HG03097 (cell line): ENCODE measurements at regions not wholly inside any gene's neighbourhood (a gene's known extent, or its start where the extent isn't known, plus 50 kb on each side); places are given as distances from the start of the nearest gene placed in this dataset.
"Not testable (repeated sequence)": the region's sequence is repeated elsewhere in the genome, so short reads cannot be mapped to it uniquely, and the experiment has no call there.

Source experiments
- ATAC-seq: cut with Tn5 transposase; IDR thresholded peaks from one replicate; pipeline ENCODE4 v1.9.1; 2021; ENCODE audit not compliant: unreplicated experiment, low FRiP score

GRCh38 chr21:19031953-19032352 is 628.4 kb upstream of the TMPRSS15 start:
- no peak for ATAC-seq

DNA sequence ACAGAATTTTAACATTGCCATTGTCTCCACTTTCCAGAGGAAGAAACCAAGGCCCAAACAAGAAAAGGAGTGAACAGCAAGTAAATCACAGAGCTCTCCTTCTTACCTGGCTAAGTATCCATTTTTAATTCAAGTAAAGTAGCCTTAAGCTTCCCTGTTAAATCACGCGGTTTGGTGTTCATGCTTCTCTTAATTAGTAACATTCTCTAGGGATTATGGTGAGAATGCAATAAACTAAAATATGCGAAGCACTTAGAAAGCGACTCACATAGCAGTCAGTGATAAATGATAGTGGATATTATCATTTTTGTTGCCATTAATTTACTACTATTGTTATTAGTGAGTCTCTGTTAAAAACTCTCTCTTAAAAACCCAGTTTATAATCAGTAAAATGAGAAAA is 630.5 kb upstream of the TMPRSS15 start:
- no peak for ATAC-seq

- ATAC-seq, result no peak
These were observed 631.0 kb upstream of the TMPRSS15 start for GRCh38 chr21:19034560-19034959.

DNA sequence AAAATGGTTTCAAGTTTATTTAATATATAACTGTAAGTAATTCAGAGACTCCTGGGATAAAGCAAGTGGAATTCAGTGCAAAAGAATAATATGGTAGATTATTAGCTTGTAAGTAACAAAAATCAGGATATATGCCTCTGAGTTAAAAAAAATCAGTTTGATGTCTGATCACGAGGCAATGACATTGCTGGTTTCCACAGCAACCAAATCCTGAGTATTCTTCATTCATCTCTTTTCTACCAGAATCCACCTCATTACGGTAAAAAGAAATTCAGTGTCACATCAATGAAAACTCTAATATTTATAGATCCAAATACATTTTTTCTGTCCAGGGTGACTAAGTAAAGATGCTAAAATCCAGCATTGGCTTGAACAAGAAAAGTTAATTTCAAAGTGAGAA is 642.3 kb upstream of the TMPRSS15 start:
- no peak for ATAC-seq

- ATAC-seq, result no peak
These were observed 644.6 kb upstream of the TMPRSS15 start for GRCh38 chr21:19048098-19048672.

DNA sequence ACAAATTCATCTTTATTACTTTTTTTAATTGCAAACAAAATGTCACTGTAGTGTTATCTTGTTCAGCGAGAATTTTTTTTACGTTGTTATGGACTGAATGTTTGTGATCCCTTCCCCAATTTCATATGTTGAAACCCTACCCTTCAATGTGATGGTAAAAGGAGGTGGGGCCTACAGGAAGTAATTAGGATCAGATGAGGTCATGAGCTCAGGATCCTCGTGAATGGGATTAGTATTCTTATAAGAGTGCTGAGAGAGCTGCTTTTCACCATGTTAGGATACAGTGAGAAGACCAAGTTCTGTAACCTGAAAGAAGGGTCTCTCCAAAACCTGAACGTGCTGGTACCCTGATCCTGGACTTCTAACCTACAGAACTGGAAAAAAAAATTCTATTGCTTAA is 646.0 kb upstream of the TMPRSS15 start:
- no peak for ATAC-seq

DNA sequence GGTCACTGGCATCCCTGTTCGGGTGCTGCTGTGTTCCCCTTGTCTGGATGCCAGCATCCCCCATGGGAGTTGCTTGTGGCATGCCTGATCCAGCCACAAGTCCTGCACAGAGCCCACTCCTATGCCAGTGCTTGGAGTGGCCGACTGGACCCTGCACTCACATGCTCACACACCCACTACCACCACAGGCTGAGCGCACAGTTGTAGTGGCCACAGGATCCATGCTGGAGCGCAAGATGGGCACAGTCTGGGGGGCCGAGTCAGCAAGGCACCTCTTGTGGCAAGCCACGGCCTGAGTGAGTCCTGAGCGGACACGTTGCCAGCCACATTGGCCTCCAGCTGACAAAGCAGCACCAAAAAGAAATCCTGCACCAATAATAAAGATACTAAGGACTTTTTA is 661.6 kb upstream of the TMPRSS15 start:
- no peak for ATAC-seq

DNA sequence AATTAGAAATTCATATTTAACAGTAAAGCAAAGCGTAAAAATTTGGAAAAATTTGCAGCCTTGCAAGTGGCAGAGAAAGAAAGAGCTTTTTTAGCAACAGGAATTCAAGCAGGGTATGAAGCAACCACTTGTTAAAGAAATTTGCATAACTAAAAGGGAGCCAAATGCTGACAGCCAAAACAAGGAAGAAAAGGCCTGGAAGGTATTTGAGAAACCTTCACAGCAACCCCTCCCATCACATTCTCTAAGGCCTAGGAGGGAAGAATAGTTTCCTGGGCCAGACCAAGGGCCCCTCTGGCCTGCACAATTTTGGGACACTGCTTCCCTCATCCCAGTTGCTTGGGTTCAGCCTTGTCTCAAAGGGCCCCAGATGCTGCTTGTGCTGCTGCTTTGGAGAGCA is 672.4 kb upstream of the TMPRSS15 start:
- ATAC-seq, result no peak

DNA sequence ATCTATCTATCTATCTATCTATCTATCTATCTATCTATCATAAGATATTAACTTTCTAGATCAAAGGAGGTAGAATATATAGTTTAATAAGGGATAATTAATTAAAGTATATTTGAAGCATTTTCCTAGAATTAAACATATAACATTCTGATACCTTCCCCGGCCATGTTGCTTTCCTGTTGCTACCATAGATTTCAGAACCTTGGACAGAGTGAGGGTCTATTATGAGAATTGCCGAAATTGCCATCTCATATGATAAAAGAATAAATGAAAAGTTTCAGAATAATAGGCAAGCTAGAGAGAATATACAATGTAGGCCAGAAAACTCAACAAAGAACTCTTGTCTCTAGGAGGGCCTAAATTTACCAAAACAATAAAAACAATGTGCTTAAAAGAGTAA is 706.1 kb upstream of the TMPRSS15 start:
- no peak for ATAC-seq

GRCh38 chr21:19119259-19119658 is 715.7 kb upstream of the TMPRSS15 start:
- ATAC-seq, result not testable (repeated sequence)

GRCh38 chr21:19120591-19120990 is 717.0 kb upstream of the TMPRSS15 start:
- ATAC-seq, result no peak

GRCh38 chr21:19122356-19122755 is 718.8 kb upstream of the TMPRSS15 start:
- ATAC-seq, result no peak

DNA sequence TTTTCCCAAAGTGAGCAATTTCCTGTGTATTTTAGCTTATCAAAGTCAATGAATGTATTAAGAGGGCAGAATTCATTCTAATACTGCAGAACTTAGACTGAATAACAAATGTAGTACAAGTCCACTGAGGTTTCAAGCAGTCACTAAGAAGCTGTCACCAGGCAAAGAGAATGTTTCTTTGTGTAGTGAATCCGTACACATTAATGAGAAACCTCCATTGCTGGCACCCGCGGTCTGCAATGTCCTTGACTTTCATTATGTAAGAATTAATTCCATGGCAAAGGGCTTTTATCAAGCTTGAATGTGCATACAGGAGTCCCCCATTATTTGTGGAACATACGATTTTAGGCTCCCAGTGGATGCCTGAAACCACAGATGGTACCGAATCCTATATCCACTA is 719.5 kb upstream of the TMPRSS15 start:
- ATAC-seq, result no peak

DNA sequence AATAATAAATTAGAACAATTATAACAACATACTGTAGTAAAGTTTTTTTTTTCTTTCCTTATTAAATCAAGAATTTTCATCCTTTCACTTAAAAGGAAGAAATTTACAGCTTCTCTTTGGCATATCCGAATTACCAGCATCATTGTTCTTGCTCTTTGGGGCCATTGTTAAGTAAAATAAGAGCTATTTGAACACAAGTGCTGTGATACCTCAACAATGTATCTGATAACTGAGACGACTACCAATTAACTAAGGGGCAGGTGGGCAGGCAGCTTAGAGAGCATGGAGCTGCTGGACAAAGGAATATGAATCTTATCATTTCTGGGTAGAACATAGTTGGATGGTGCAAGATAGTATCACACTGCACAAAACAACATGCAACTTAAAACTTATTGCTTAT is 719.9 kb upstream of the TMPRSS15 start:
- ATAC-seq, result no peak

GRCh38 chr21:19124691-19125090 is 721.1 kb upstream of the TMPRSS15 start:
- ATAC-seq, result no peak

GRCh38 chr21:19130379-19131028 is 726.9 kb upstream of the TMPRSS15 start:
- no peak for ATAC-seq

DNA sequence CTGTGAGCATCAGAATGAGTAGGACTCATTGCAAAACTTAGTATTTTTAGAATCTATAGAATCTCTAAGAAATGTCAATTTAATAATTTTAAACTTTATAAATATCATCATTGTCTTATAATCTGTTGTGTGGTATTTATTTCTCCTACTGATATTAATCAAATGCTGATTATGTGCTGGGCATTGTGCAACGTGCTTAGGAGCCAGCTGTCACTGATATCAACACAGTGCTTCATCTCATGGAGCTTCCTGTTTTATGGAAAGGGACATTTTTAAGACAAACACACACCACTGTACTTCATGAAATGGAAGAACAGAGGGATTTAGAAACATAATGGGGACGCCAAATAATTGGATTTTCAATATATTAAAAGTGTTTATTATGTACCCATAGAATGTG is 737.9 kb upstream of the TMPRSS15 start:
- ATAC-seq, result no peak

DNA sequence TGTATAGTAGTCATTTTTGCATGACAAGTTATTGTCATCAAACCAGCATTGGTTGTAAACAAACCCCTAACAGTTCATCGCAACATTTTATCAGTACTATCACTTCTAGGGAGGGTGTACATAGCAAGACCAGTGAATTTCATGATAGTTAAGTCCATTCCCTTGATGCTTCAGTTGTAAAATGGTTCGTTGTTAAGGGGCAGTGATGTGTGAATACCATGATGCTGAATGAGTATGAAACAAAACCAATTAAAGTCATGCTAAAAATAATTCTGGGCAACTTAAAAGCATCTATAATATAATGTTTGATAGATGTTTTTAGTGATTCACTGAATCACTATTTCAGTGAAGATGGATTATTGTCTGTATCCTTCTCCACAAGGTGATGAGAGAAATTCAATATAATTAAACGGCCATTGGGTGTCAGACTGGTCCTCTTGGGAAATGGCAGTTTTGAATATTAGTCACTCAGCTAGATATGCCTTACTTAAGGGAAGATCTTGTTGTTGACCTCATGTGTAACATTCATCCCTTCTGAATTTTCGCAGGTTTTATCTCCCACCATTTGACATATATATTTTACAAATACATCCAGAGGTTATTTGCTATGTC is 742.2 kb upstream of the TMPRSS15 start:
- no peak for ATAC-seq

- no peak for ATAC-seq
These were observed 744.5 kb upstream of the TMPRSS15 start for GRCh38 chr21:19148056-19148455.

- ATAC-seq, result no peak
These were observed 768.0 kb upstream of the TMPRSS15 start for GRCh38 chr21:19171585-19171984.

DNA sequence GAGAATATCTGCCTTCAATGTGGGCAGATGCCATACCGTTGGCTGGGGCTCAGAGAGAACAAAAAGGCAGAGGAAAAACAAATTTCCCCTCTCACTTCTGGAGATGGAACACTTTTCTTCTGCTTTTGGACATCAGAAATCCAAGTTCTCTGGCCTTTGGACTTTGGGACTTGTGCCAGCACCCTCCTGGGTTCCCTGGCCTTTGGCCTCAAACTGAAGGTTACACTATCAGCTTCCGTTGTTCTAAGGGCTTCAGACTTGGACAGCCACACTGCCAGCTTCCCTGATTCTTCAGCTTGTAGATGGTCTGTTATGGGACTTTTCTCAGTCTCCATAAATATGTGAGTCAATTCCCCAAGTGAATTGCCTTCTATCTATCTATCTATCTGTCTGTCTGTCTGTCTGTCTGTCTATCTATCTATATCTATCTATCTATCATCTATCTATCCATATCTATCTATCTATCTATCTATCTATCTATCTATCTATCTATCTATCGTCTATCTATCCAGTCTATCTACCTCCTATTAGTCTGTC is 778.1 kb upstream of the TMPRSS15 start:
- ATAC-seq, result no peak

DNA sequence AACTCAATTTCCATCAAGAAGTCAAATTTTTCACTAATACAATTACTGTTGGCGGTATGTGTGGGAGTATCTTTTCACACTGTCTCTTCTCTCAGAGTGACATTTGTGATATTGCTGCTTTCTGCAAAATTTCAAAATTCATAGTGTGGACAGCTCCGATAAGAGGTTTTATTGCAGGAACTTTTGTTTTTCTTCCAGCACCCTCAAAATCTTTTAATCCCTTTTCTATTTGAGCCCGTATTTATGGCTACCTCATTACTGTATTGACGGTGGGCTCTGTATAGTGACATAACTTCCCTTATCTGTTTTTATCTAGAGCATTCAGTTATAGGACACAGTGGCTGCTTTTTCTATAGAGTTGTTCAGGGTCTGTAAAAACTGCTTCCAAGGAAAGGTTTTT is 794.4 kb upstream of the TMPRSS15 start:
- ATAC-seq, result no peak
